Upper lobe of left lung (tissue), 4 donors: ENCODE measurements at regions not wholly inside any gene's neighbourhood (a gene's known extent, or its start where the extent isn't known, plus 50 kb on each side); places are given as distances from the start of the nearest gene placed in this dataset.

Experiments used
- CTCF ChIP-seq, 6 experiments: fragments of 450-650 bp in 4 of 6; fragments of 200-600 bp in 2 of 6; sonication (generic) in 2 of 6; IDR thresholded peaks; one replicate each; pipeline ENCODE4 v1.5.1; 2016 to 2019; ENCODE audit warnings: antibody characterized with exemption in 6 of 6
- POLR2A ChIP-seq, 4 donors: fragments of 450-650 bp; IDR thresholded peaks; one replicate each; pipeline ENCODE4 v1.5.1; 2016 to 2017; ENCODE audit warnings: antibody characterized with exemption in 4 of 4, mild to moderate bottlenecking in 2 of 4

GRCh38 chr9:20138841-20139240 is 350.0 kb upstream of the SLC24A2 start:
- TF ChIP-seq POLR2A (IDR thresholded peaks at IDR 0.05) (no peak), CTCF (IDR thresholded peaks at IDR 0.05) (no peak)
